H1 (cell line): ENCODE measurements at regions not wholly inside any gene's neighbourhood (a gene's known extent, or its start where the extent isn't known, plus 50 kb on each side); places are given as distances from the start of the nearest gene placed in this dataset.

Source experiments
- ZNF274 ChIP-seq: IDR thresholded peaks from 2 replicates; pipeline ENCODE4 v1.7.0; 2012; ENCODE audit warnings: low read length, borderline replicate concordance; ENCODE audit errors: extremely low read depth
- TF ChIP-seq, protein P1 (sequence below): fragments of 300-600 bp; sonication (generic); IDR thresholded peaks from 2 replicates; pipeline ENCODE4 v1.7.1; 2012; ENCODE audit warnings: low read length, moderate library complexity, mild to moderate bottlenecking, inconsistent platforms; ENCODE audit not compliant: insufficient replicate concordance

DNA sequence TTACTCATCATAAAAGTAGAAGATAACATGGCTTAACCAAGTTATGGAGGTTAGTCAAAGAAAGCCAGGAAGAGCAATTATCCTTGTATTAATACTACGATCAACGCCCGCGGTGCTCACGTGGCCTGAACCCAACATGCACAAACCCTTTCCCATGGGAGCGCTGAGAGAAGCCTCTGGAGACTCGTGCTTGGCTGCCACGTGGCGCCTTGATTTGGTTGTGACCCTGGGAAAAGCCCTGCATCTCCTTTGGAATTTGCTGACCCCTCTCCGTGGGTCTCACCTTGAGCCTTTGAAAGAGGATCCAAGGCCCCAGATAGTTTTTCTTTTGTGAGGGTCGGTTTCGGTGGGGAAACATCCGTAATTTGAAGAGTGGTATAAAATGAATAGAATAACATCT is 255.6 kb downstream of the DCDC2C start (continued):
- TF ChIP-seq, protein P1, sequence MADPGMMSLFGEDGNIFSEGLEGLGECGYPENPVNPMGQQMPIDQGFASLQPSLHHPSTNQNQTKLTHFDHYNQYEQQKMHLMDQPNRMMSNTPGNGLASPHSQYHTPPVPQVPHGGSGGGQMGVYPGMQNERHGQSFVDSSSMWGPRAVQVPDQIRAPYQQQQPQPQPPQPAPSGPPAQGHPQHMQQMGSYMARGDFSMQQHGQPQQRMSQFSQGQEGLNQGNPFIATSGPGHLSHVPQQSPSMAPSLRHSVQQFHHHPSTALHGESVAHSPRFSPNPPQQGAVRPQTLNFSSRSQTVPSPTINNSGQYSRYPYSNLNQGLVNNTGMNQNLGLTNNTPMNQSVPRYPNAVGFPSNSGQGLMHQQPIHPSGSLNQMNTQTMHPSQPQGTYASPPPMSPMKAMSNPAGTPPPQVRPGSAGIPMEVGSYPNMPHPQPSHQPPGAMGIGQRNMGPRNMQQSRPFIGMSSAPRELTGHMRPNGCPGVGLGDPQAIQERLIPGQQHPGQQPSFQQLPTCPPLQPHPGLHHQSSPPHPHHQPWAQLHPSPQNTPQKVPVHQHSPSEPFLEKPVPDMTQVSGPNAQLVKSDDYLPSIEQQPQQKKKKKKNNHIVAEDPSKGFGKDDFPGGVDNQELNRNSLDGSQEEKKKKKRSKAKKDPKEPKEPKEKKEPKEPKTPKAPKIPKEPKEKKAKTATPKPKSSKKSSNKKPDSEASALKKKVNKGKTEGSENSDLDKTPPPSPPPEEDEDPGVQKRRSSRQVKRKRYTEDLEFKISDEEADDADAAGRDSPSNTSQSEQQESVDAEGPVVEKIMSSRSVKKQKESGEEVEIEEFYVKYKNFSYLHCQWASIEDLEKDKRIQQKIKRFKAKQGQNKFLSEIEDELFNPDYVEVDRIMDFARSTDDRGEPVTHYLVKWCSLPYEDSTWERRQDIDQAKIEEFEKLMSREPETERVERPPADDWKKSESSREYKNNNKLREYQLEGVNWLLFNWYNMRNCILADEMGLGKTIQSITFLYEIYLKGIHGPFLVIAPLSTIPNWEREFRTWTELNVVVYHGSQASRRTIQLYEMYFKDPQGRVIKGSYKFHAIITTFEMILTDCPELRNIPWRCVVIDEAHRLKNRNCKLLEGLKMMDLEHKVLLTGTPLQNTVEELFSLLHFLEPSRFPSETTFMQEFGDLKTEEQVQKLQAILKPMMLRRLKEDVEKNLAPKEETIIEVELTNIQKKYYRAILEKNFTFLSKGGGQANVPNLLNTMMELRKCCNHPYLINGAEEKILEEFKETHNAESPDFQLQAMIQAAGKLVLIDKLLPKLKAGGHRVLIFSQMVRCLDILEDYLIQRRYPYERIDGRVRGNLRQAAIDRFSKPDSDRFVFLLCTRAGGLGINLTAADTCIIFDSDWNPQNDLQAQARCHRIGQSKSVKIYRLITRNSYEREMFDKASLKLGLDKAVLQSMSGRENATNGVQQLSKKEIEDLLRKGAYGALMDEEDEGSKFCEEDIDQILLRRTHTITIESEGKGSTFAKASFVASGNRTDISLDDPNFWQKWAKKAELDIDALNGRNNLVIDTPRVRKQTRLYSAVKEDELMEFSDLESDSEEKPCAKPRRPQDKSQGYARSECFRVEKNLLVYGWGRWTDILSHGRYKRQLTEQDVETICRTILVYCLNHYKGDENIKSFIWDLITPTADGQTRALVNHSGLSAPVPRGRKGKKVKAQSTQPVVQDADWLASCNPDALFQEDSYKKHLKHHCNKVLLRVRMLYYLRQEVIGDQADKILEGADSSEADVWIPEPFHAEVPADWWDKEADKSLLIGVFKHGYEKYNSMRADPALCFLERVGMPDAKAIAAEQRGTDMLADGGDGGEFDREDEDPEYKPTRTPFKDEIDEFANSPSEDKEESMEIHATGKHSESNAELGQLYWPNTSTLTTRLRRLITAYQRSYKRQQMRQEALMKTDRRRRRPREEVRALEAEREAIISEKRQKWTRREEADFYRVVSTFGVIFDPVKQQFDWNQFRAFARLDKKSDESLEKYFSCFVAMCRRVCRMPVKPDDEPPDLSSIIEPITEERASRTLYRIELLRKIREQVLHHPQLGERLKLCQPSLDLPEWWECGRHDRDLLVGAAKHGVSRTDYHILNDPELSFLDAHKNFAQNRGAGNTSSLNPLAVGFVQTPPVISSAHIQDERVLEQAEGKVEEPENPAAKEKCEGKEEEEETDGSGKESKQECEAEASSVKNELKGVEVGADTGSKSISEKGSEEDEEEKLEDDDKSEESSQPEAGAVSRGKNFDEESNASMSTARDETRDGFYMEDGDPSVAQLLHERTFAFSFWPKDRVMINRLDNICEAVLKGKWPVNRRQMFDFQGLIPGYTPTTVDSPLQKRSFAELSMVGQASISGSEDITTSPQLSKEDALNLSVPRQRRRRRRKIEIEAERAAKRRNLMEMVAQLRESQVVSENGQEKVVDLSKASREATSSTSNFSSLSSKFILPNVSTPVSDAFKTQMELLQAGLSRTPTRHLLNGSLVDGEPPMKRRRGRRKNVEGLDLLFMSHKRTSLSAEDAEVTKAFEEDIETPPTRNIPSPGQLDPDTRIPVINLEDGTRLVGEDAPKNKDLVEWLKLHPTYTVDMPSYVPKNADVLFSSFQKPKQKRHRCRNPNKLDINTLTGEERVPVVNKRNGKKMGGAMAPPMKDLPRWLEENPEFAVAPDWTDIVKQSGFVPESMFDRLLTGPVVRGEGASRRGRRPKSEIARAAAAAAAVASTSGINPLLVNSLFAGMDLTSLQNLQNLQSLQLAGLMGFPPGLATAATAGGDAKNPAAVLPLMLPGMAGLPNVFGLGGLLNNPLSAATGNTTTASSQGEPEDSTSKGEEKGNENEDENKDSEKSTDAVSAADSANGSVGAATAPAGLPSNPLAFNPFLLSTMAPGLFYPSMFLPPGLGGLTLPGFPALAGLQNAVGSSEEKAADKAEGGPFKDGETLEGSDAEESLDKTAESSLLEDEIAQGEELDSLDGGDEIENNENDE = no peak
- TF ChIP-seq ZNF274 = no peak
